Endothelial cell of umbilical vein (primary cell): ENCODE measurements at regions not wholly inside any gene's neighbourhood (a gene's known extent, or its start where the extent isn't known, plus 50 kb on each side); places are given as distances from the start of the nearest gene placed in this dataset.

Source experiments
- POLR2A ChIP-seq: IDR thresholded peaks from 2 replicates; pipeline ENCODE4 v1.6.1; 2012; ENCODE audit warnings: low read depth, mild to moderate bottlenecking, control low read depth, low read length
- TF ChIP-seq, protein P1 (sequence below), 2 donors: IDR thresholded peaks; 1 replicate in 1 of 2; 2 replicates in 1 of 2; pipeline ENCODE4 v1.5.1; 2011; ENCODE audit warnings: low read length in 2 of 2, mild to moderate bottlenecking in 2 of 2, moderate library complexity in 2 of 2, control low read depth in 1 of 2, inconsistent platforms in 1 of 2, low read depth in 1 of 2; ENCODE audit not compliant: insufficient read depth in 1 of 2; ENCODE audit errors: extremely low read depth in 1 of 2

- TF ChIP-seq, protein P1, sequence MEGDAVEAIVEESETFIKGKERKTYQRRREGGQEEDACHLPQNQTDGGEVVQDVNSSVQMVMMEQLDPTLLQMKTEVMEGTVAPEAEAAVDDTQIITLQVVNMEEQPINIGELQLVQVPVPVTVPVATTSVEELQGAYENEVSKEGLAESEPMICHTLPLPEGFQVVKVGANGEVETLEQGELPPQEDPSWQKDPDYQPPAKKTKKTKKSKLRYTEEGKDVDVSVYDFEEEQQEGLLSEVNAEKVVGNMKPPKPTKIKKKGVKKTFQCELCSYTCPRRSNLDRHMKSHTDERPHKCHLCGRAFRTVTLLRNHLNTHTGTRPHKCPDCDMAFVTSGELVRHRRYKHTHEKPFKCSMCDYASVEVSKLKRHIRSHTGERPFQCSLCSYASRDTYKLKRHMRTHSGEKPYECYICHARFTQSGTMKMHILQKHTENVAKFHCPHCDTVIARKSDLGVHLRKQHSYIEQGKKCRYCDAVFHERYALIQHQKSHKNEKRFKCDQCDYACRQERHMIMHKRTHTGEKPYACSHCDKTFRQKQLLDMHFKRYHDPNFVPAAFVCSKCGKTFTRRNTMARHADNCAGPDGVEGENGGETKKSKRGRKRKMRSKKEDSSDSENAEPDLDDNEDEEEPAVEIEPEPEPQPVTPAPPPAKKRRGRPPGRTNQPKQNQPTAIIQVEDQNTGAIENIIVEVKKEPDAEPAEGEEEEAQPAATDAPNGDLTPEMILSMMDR (IDR thresholded peaks at IDR 0.05; ENCODE audit: extremely low read depth in 1 of 2, insufficient read depth in 1 of 2, low read depth in 1 of 2, low read length in 2 of 2) = no peak
- no peak for TF ChIP-seq POLR2A
Observed at GRCh38 chr15:87582169-87582568, 674.4 kb downstream of the NTRK3 start.
